H1 (cell line): ENCODE measurements at regions not wholly inside any gene's neighbourhood (a gene's known extent, or its start where the extent isn't known, plus 50 kb on each side); places are given as distances from the start of the nearest gene placed in this dataset.

Experiments
- BACH1 ChIP-seq: IDR thresholded peaks from 2 replicates; pipeline ENCODE4 v1.6.1; 2012; ENCODE audit warnings: low read length, improper control_type of control experiment

GRCh38 chr9:24044576-24044975, 218.5 kb upstream of the ELAVL2 start (continued):
- TF ChIP-seq BACH1 = no peak
